HCT116 (cell line): ENCODE measurements at regions not wholly inside any gene's neighbourhood (a gene's known extent, or its start where the extent isn't known, plus 50 kb on each side); places are given as distances from the start of the nearest gene placed in this dataset.
A peak's percentile ranks its signal among the peaks of the same experiment; 100 is the strongest.

ENCODE experiments used
- ATF3 ChIP-seq: IDR thresholded peaks from 2 replicates; pipeline ENCODE4 v1.6.1; 2012
- CEBPB ChIP-seq: IDR thresholded peaks from 2 replicates; pipeline ENCODE4 v1.6.1; 2012; ENCODE audit warnings: low read depth
- CTCF ChIP-seq, 3 experiments: fragments of 200-600 bp in 1 of 3; sonication (generic) in 1 of 3; IDR thresholded peaks in 2 of 3; conservative IDR thresholded peaks in 1 of 3; 2 replicates each; pipeline ENCODE4 v1.5.1; 2012 to 2017; ENCODE audit warnings: low read depth in 2 of 3, low read length in 2 of 3, antibody characterized with exemption in 1 of 3, borderline replicate concordance in 1 of 3, control low read depth in 1 of 3, mild to moderate bottlenecking in 1 of 3, mixed read lengths in 1 of 3, mixed run types in 1 of 3, moderate library complexity in 1 of 3; ENCODE audit not compliant: insufficient read depth in 1 of 3
- EGR1 ChIP-seq: IDR thresholded peaks from 2 replicates; pipeline ENCODE4 v1.6.1; 2012; ENCODE audit warnings: low read depth
- EZH2 ChIP-seq: fragments of 200-600 bp; sonication (generic); IDR thresholded peaks from 2 replicates; pipeline ENCODE4 v1.6.1; 2017; ENCODE audit warnings: antibody characterized with exemption, mixed run types
- EZH2phosphoT487 ChIP-seq: fragments of 200-600 bp; IDR thresholded peaks from 2 replicates; pipeline ENCODE4 v1.6.1; 2018; ENCODE audit warnings: antibody characterized with exemption, borderline replicate concordance
- MAX ChIP-seq: IDR thresholded peaks from 2 replicates; pipeline ENCODE4 v1.6.1; 2012
- POLR2A ChIP-seq: IDR thresholded peaks from 2 replicates; pipeline ENCODE4 v1.7.0; 2011; ENCODE audit warnings: borderline replicate concordance; ENCODE audit not compliant: insufficient read depth, insufficient read length; ENCODE audit errors: extremely low read depth
- POLR2AphosphoS5 ChIP-seq: IDR thresholded peaks from 2 replicates; pipeline ENCODE4 v1.6.1; 2011; ENCODE audit warnings: mild to moderate bottlenecking, low read depth, low read length, moderate library complexity
- RAD21 ChIP-seq: IDR thresholded peaks from 2 replicates; pipeline ENCODE4 v1.6.1; 2012; ENCODE audit warnings: low read depth, mild to moderate bottlenecking
- SP1 ChIP-seq: IDR thresholded peaks from 2 replicates; pipeline ENCODE4 v1.6.1; 2012; ENCODE audit warnings: low read depth
- TCF7L2 ChIP-seq: IDR thresholded peaks from 2 replicates; pipeline ENCODE4 v1.7.0; 2011; ENCODE audit warnings: borderline replicate concordance, inconsistent platforms; ENCODE audit not compliant: insufficient read depth, insufficient read length; ENCODE audit errors: extremely low read depth
- YY1 ChIP-seq: IDR thresholded peaks from 2 replicates; pipeline ENCODE4 v1.6.1; 2011; ENCODE audit warnings: low read length, low read depth, moderate library complexity, mild to moderate bottlenecking; ENCODE audit not compliant: insufficient replicate concordance; ENCODE audit errors: extremely low read depth
- ZNF274 ChIP-seq: fragments of 200-500 bp; sonication (Bioruptor generic); IDR thresholded peaks from 2 replicates; pipeline ENCODE4 v1.6.1; 2014; ENCODE audit warnings: mild to moderate bottlenecking, low read depth, low read length, inconsistent platforms

GRCh38 chr10:28091913-28092312, 93.0 kb upstream of the ODAD2 start:
- TF ChIP-seq CTCF (IDR thresholded peaks at IDR 0.05 in 2 of 3, conservative IDR thresholded peaks at IDR 0.05 in 1 of 3; ENCODE audit: borderline replicate concordance in 1 of 3, insufficient read depth in 1 of 3, low read depth in 2 of 3, low read length in 2 of 3) (no peak), POLR2A (no peak), SP1 (peak; percentile 34), TCF7L2 (no peak), YY1 (no peak), RAD21 (no peak), MAX (no peak), EZH2phosphoT487 (no peak), EZH2 (no peak), ZNF274 (no peak), POLR2AphosphoS5 (no peak), ATF3 (no peak), EGR1 (no peak), CEBPB (no peak; the same call in 1 of the 2 replicates)
